Mesendoderm (in vitro differentiated cells): ENCODE measurements at regions not wholly inside any gene's neighbourhood (a gene's known extent, or its start where the extent isn't known, plus 50 kb on each side); places are given as distances from the start of the nearest gene placed in this dataset.
"Not testable (repeated sequence)": the region's sequence is repeated elsewhere in the genome, so short reads cannot be mapped to it uniquely, and the experiment has no call there.

Source experiments
- DNase-seq: peaks from one replicate; pipeline ENCODE4 v3.0.0; 2013
- H2AK5ac ChIP-seq: 2 replicates; pipeline ENCODE4 v1.6.1; 2013; ENCODE audit warnings: low read length, inconsistent platforms
- H2BK120ac ChIP-seq: 2 replicates; pipeline ENCODE4 v1.6.1; 2013; ENCODE audit warnings: low read depth, mild to moderate bottlenecking, low read length, moderate library complexity, mixed read lengths
- H2BK15ac ChIP-seq: replicated peaks from 2 replicates; pipeline ENCODE4 v1.6.1; 2013; ENCODE audit warnings: low read depth, mild to moderate bottlenecking, moderate library complexity
- H2BK5ac ChIP-seq: 2 replicates; pipeline ENCODE4 v1.6.1; 2013; ENCODE audit warnings: low read length, inconsistent platforms
- H3K18ac ChIP-seq: 2 replicates; pipeline ENCODE4 v1.6.1; 2013; ENCODE audit warnings: mild to moderate bottlenecking, low read length, mixed read lengths
- H3K23ac ChIP-seq: one replicate; pipeline ENCODE4 v1.6.1; 2013; ENCODE audit warnings: low read length
- H3K27ac ChIP-seq: 2 replicates; pipeline ENCODE4 v1.5.1; 2013; ENCODE audit warnings: low read depth, mild to moderate bottlenecking, inconsistent platforms, low read length, moderate library complexity
- H3K27me3 ChIP-seq: 2 replicates; pipeline ENCODE4 v1.6.1; 2013; ENCODE audit warnings: low read length, control low read depth, mild to moderate bottlenecking, inconsistent platforms; ENCODE audit not compliant: insufficient read depth, poor library complexity
- H3K36me3 ChIP-seq: 2 replicates; pipeline ENCODE4 v1.6.1; 2013; ENCODE audit warnings: low read length, inconsistent platforms; ENCODE audit not compliant: control insufficient read depth, insufficient read depth
- H3K4ac ChIP-seq: one replicate; pipeline ENCODE4 v1.6.1; 2013; ENCODE audit warnings: low read depth, mild to moderate bottlenecking, low read length, moderate library complexity
- H3K4me1 ChIP-seq: 2 replicates; pipeline ENCODE4 v1.6.1; 2013; ENCODE audit warnings: low read depth, low read length, inconsistent platforms; ENCODE audit not compliant: control insufficient read depth
- H3K4me2 ChIP-seq: 2 replicates; pipeline ENCODE4 v1.6.1; 2013; ENCODE audit warnings: low read length
- H3K4me3 ChIP-seq: 2 replicates; pipeline ENCODE4 v1.5.1; 2013; ENCODE audit warnings: mild to moderate bottlenecking, low read length
- H3K56ac ChIP-seq: one replicate; pipeline ENCODE4 v1.6.1; 2013; ENCODE audit warnings: low read length
- H3K79me1 ChIP-seq: 2 replicates; pipeline ENCODE4 v1.6.1; 2013; ENCODE audit warnings: low read length, inconsistent platforms
- H3K79me2 ChIP-seq: 2 replicates; pipeline ENCODE4 v1.6.1; 2013; ENCODE audit warnings: mild to moderate bottlenecking, low read length; ENCODE audit not compliant: control insufficient read depth, insufficient read depth
- H3K9ac ChIP-seq: 2 replicates; pipeline ENCODE4 v1.6.1; 2013; ENCODE audit warnings: low read length, inconsistent platforms
- H4K5ac ChIP-seq: one replicate; pipeline ENCODE4 v1.6.1; 2013; ENCODE audit warnings: low read length
- H4K8ac ChIP-seq: one replicate; pipeline ENCODE4 v1.6.1; 2013; ENCODE audit warnings: low read depth, mild to moderate bottlenecking, control low read depth, low read length, moderate library complexity
- WGBS: extraction: QIAGEN DNeasy Blood & Tissue Kit; methylation state at CpG from one replicate; pipeline ENCODE4 v1.1.7; 2013; ENCODE audit warnings: low lambda C conversion rate, missing lambda C conversion rate; ENCODE audit not compliant: insufficient coverage; ENCODE audit errors: extremely low coverage; 5-methylcytosine and 5-hydroxymethylcytosine counted together

GRCh38 chr2:158866082-158866481 is 71.0 kb downstream of the DAPL1 start:
- not testable (repeated sequence) for H3K36me3 ChIP-seq, H3K18ac ChIP-seq, H3K4ac ChIP-seq, H3K9ac ChIP-seq, H2BK120ac ChIP-seq, H3K23ac ChIP-seq, H3K79me2 ChIP-seq, H3K56ac ChIP-seq, H3K4me3 ChIP-seq, H3K79me1 ChIP-seq, H3K27ac ChIP-seq, H4K8ac ChIP-seq, H4K5ac ChIP-seq, H2BK5ac ChIP-seq, H2AK5ac ChIP-seq, H2BK15ac ChIP-seq, H3K4me2 ChIP-seq, H3K27me3 ChIP-seq, H3K4me1 ChIP-seq
- DNase-seq, result peak; percentile 21
- 100% methylated on average over 1 of the region's 12 CpGs for WGBS

DNA sequence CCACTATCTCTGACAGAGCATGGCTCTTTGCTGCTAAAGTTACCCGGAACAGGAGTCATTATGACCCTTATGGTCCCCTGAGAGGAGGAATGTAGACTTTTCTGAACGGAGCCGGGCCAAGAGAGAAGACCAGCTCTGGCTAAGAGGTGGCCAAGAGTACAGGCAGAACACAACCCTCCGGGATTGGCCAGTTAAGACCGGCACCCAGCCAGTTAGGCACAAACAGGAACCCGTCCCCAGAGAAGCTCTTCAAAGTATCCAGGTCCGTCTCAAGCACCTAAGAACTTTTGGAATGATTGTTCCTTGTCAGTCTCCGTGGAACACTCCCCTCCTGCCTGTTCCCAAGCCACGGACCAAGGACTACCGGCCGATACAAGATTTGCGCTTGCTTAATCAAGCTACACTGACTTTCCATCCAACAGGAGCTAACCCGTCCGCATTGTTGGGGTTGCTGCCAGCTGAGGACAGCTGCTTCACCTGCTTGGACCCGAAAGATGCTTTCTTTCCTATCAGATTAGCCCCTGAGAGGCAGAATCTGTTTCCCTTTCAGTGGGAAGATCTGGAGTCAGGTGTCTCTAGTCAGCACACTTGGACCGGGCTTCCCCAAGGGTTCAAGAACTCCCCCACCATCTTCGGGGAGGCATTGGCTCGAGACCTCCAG is 72.5 kb downstream of the DAPL1 start:
- H2BK120ac ChIP-seq, H2BK5ac ChIP-seq, H4K5ac ChIP-seq, H3K4ac ChIP-seq, H3K79me1 ChIP-seq, H2BK15ac ChIP-seq, H3K4me1 ChIP-seq, H3K27me3 ChIP-seq, H4K8ac ChIP-seq, H3K27ac ChIP-seq, H3K4me3 ChIP-seq, H3K23ac ChIP-seq, H3K79me2 ChIP-seq, H3K4me2 ChIP-seq, H3K56ac ChIP-seq, H3K36me3 ChIP-seq, DNase-seq, H3K18ac ChIP-seq, H2AK5ac ChIP-seq, H3K9ac ChIP-seq: not testable (repeated sequence)
- no CpG with 5 or more reads among the region's 18 CpGs for WGBS

- H4K5ac ChIP-seq, H3K27ac ChIP-seq, H2BK120ac ChIP-seq, H2AK5ac ChIP-seq, H3K4me2 ChIP-seq, H3K79me1 ChIP-seq, H3K9ac ChIP-seq, H4K8ac ChIP-seq, H3K4me3 ChIP-seq, H2BK15ac ChIP-seq, H3K36me3 ChIP-seq, H3K23ac ChIP-seq, H2BK5ac ChIP-seq, H3K4me1 ChIP-seq, H3K56ac ChIP-seq, H3K79me2 ChIP-seq, H3K27me3 ChIP-seq, H3K18ac ChIP-seq, H3K4ac ChIP-seq: not testable (repeated sequence)
- DNase-seq, result peak; percentile 78
- WGBS, result no CpG with 5 or more reads among the region's 7 CpGs
Measured at GRCh38 chr2:158868386-158868785, 73.3 kb downstream of the DAPL1 start.

- H3K4ac ChIP-seq, result peak overlapping the region; percentile 52
- H4K5ac ChIP-seq, H2AK5ac ChIP-seq, H3K4me2 ChIP-seq, H3K4me1 ChIP-seq, H3K27me3 ChIP-seq, H3K23ac ChIP-seq, H3K36me3 ChIP-seq, DNase-seq, H4K8ac ChIP-seq, H3K79me2 ChIP-seq, H2BK120ac ChIP-seq, H3K9ac ChIP-seq, H3K56ac ChIP-seq, H2BK5ac ChIP-seq, H3K27ac ChIP-seq, H2BK15ac ChIP-seq, H3K18ac ChIP-seq, H3K4me3 ChIP-seq, H3K79me1 ChIP-seq: not testable (repeated sequence)
- no CpG with 5 or more reads among the region's 6 CpGs for WGBS
Measured at GRCh38 chr2:158869122-158869521, 74.0 kb downstream of the DAPL1 start.

- not testable (repeated sequence) for H3K27me3 ChIP-seq, H3K56ac ChIP-seq, H4K8ac ChIP-seq, H2BK120ac ChIP-seq, DNase-seq, H3K79me2 ChIP-seq, H4K5ac ChIP-seq, H2BK5ac ChIP-seq, H3K79me1 ChIP-seq, H3K27ac ChIP-seq, H3K4me3 ChIP-seq, H2AK5ac ChIP-seq, H3K23ac ChIP-seq, H3K9ac ChIP-seq, H3K4ac ChIP-seq, H3K4me1 ChIP-seq, H3K36me3 ChIP-seq, H2BK15ac ChIP-seq, H3K4me2 ChIP-seq, H3K18ac ChIP-seq
- no CpG with 5 or more reads among the region's 11 CpGs for WGBS
Measured at GRCh38 chr2:158869609-158870008, 74.5 kb downstream of the DAPL1 start.

DNA sequence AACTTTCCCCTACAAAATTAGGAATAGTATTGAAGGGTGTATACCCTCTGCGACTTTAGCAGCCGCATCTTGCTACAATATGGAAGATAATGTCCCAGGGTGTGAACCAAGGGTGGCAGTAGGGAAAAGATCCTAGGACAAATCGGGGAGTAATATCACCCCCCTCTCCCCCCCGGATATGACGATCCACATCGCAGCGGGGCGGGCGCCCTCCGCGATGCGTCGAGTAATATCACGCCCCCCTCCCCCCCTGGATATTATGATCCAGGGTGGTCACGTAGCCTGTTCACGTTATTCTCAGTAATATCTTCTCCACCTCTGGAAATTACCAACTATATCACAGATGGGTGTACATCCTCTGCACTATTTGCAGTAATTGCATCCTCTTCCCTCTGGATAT is 82.9 kb downstream of the DAPL1 start:
- Histone ChIP-seq H3K4me2 (no peak overlapping the region), H2BK120ac (no peak overlapping the region), H4K8ac (no peak overlapping the region), H2BK15ac (no peak overlapping the region), H3K4me3 (no peak overlapping the region), H3K56ac (no peak overlapping the region), H3K9ac (no peak overlapping the region), H3K4ac (no peak overlapping the region), H3K36me3 (no peaks in the 10 kb centered on the region), H4K5ac (no peak overlapping the region), H2BK5ac (no peak overlapping the region), H3K79me2 (no peaks in the 10 kb centered on the region), H3K18ac (no peak overlapping the region), H3K27me3 (no peaks in the 10 kb centered on the region), H3K4me1 (no peaks in the 10 kb centered on the region), H3K27ac (no peak overlapping the region), H2AK5ac (no peak overlapping the region), H3K23ac (no peak overlapping the region), H3K79me1 (no peaks in the 10 kb centered on the region)
- no CpG with 5 or more reads among the region's 16 CpGs for WGBS
- DNase-seq, result no peak
